ENCODE measurements at regions not wholly inside any gene's neighbourhood (a gene's known extent, or its start where the extent isn't known, plus 50 kb on each side); places are given as distances from the start of the nearest gene placed in this dataset.
"Not testable (repeated sequence)": the region's sequence is repeated elsewhere in the genome, so short reads cannot be mapped to it uniquely, and the experiment has no call there.

DNA sequence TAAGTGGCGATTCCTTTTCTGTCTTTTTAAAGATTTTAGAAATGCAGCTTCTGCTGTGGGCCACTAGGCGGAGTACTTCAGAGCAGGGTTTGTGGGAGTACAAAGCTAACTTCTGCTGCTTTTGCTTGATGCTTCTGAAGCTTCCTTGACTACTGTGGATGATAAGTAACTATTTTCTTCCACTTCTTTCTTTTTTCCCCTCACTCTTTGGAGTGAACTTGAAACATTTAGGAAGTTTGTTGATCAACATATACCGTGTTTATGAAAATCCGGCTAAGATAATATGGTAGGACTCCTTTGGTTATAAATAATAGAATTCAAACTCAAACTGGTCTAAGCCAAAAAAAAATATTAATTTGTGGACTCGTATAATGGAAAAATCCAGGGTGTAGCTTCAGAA is 1403.6 kb downstream of the FOXD4L5 start:
- TF ChIP-seq, protein P1, sequence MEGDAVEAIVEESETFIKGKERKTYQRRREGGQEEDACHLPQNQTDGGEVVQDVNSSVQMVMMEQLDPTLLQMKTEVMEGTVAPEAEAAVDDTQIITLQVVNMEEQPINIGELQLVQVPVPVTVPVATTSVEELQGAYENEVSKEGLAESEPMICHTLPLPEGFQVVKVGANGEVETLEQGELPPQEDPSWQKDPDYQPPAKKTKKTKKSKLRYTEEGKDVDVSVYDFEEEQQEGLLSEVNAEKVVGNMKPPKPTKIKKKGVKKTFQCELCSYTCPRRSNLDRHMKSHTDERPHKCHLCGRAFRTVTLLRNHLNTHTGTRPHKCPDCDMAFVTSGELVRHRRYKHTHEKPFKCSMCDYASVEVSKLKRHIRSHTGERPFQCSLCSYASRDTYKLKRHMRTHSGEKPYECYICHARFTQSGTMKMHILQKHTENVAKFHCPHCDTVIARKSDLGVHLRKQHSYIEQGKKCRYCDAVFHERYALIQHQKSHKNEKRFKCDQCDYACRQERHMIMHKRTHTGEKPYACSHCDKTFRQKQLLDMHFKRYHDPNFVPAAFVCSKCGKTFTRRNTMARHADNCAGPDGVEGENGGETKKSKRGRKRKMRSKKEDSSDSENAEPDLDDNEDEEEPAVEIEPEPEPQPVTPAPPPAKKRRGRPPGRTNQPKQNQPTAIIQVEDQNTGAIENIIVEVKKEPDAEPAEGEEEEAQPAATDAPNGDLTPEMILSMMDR (conservative IDR thresholded peaks at IDR 0.05; ENCODE audit: low read depth, low read length) = not testable (repeated sequence)
- not testable (repeated sequence) for TF ChIP-seq EZH2 (IDR thresholded peaks at IDR 0.05; ENCODE audit: low read length, unreplicated experiment)

Measured in PC-3 (cell line).